ENCODE measurements at regions not wholly inside any gene's neighbourhood (a gene's known extent, or its start where the extent isn't known, plus 50 kb on each side); places are given as distances from the start of the nearest gene placed in this dataset.

DNA sequence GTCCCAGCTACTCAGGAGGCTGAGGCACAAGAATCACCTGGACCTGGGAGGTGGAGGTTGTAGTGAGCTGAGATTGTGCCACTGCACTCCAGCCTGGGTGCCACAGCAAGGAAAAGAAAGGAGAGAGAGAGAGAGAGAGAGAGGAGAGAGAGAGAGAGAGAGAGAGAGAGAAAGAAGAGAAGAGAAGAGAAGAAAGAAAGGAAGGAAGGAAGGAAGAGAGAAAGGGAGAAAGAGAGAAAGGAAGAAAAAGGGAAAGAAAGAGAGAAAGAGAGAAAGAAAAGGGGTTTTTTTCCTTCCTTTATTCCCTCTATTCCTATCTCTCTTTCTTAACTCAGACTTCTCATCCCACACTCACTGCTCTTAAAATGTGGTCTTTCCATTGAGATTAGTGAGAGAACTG is 238.7 kb upstream of the PRDM1 start:
- no peak for TF ChIP-seq JUN (IDR thresholded peaks at IDR 0.05)
- TF ChIP-seq, protein P1, sequence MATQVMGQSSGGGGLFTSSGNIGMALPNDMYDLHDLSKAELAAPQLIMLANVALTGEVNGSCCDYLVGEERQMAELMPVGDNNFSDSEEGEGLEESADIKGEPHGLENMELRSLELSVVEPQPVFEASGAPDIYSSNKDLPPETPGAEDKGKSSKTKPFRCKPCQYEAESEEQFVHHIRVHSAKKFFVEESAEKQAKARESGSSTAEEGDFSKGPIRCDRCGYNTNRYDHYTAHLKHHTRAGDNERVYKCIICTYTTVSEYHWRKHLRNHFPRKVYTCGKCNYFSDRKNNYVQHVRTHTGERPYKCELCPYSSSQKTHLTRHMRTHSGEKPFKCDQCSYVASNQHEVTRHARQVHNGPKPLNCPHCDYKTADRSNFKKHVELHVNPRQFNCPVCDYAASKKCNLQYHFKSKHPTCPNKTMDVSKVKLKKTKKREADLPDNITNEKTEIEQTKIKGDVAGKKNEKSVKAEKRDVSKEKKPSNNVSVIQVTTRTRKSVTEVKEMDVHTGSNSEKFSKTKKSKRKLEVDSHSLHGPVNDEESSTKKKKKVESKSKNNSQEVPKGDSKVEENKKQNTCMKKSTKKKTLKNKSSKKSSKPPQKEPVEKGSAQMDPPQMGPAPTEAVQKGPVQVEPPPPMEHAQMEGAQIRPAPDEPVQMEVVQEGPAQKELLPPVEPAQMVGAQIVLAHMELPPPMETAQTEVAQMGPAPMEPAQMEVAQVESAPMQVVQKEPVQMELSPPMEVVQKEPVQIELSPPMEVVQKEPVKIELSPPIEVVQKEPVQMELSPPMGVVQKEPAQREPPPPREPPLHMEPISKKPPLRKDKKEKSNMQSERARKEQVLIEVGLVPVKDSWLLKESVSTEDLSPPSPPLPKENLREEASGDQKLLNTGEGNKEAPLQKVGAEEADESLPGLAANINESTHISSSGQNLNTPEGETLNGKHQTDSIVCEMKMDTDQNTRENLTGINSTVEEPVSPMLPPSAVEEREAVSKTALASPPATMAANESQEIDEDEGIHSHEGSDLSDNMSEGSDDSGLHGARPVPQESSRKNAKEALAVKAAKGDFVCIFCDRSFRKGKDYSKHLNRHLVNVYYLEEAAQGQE (IDR thresholded peaks at IDR 0.05): no peak
- no peak for TF ChIP-seq HEYL (CRISPR knock-in tag; IDR thresholded peaks at IDR 0.05)
- TF ChIP-seq, protein P2, sequence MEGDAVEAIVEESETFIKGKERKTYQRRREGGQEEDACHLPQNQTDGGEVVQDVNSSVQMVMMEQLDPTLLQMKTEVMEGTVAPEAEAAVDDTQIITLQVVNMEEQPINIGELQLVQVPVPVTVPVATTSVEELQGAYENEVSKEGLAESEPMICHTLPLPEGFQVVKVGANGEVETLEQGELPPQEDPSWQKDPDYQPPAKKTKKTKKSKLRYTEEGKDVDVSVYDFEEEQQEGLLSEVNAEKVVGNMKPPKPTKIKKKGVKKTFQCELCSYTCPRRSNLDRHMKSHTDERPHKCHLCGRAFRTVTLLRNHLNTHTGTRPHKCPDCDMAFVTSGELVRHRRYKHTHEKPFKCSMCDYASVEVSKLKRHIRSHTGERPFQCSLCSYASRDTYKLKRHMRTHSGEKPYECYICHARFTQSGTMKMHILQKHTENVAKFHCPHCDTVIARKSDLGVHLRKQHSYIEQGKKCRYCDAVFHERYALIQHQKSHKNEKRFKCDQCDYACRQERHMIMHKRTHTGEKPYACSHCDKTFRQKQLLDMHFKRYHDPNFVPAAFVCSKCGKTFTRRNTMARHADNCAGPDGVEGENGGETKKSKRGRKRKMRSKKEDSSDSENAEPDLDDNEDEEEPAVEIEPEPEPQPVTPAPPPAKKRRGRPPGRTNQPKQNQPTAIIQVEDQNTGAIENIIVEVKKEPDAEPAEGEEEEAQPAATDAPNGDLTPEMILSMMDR (IDR thresholded peaks at IDR 0.05): no peak
- TF ChIP-seq, protein P3, sequence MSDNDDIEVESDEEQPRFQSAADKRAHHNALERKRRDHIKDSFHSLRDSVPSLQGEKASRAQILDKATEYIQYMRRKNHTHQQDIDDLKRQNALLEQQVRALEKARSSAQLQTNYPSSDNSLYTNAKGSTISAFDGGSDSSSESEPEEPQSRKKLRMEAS (IDR thresholded peaks at IDR 0.05): no peak
- TF ChIP-seq MAFK (IDR thresholded peaks at IDR 0.05; ENCODE audit: partially characterized antibody): no peak
- TF ChIP-seq MYC (IDR thresholded peaks at IDR 0.05; ENCODE audit: borderline replicate concordance, low read length): no peak
- TF ChIP-seq RAD21 (conservative IDR thresholded peaks at IDR 0.05 in 1 of 2, IDR thresholded peaks at IDR 0.05 in 1 of 2): no peak
